PC-9 (cell line): ENCODE measurements at regions not wholly inside any gene's neighbourhood (a gene's known extent, or its start where the extent isn't known, plus 50 kb on each side); places are given as distances from the start of the nearest gene placed in this dataset.

Experiments
- EZH2 ChIP-seq: fragments of 200-600 bp; sonication (generic); IDR thresholded peaks from 2 replicates; pipeline ENCODE4 v1.8.0; 2017; ENCODE audit warnings: antibody characterized with exemption, low read depth
- TF ChIP-seq, protein P1 (sequence below): fragments of 200-600 bp; sonication (generic); conservative IDR thresholded peaks from 2 replicates; pipeline ENCODE4 v1.6.1; 2017; ENCODE audit warnings: mixed run types, antibody characterized with exemption, mild to moderate bottlenecking, moderate library complexity

- TF ChIP-seq, protein P1, sequence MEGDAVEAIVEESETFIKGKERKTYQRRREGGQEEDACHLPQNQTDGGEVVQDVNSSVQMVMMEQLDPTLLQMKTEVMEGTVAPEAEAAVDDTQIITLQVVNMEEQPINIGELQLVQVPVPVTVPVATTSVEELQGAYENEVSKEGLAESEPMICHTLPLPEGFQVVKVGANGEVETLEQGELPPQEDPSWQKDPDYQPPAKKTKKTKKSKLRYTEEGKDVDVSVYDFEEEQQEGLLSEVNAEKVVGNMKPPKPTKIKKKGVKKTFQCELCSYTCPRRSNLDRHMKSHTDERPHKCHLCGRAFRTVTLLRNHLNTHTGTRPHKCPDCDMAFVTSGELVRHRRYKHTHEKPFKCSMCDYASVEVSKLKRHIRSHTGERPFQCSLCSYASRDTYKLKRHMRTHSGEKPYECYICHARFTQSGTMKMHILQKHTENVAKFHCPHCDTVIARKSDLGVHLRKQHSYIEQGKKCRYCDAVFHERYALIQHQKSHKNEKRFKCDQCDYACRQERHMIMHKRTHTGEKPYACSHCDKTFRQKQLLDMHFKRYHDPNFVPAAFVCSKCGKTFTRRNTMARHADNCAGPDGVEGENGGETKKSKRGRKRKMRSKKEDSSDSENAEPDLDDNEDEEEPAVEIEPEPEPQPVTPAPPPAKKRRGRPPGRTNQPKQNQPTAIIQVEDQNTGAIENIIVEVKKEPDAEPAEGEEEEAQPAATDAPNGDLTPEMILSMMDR = no peak
- no peak for TF ChIP-seq EZH2
Measured at GRCh38 chr1:168803806-168804510, 75.0 kb upstream of the DPT start.
